A549 (cell line): ENCODE measurements at regions not wholly inside any gene's neighbourhood (a gene's known extent, or its start where the extent isn't known, plus 50 kb on each side); places are given as distances from the start of the nearest gene placed in this dataset.

Source experiments
- CTCF ChIP-seq: fragments of >200 bp; sonication (Bioruptor Twin); formaldehyde crosslinking; IDR thresholded peaks from 3 replicates; pipeline ENCODE4 v1.5.1; 2016
- EP300 ChIP-seq, 2 experiments: fragments of >200 bp; sonication (Bioruptor Twin); formaldehyde crosslinking; IDR thresholded peaks; 2 replicates in 1 of 2; 3 replicates in 1 of 2; pipeline ENCODE4 v1.6.1; 2016 to 2017
- JUNB ChIP-seq: fragments of >200 bp; sonication (Bioruptor Twin); formaldehyde crosslinking; IDR thresholded peaks from 2 replicates; pipeline ENCODE4 v1.6.1; 2016
- POLR2A ChIP-seq: IDR thresholded peaks from 2 replicates; pipeline ENCODE4 v1.6.1; 2012; ENCODE audit warnings: mild to moderate bottlenecking, low read length
- POLR2AphosphoS2 ChIP-seq: conservative IDR thresholded peaks from 2 replicates; pipeline ENCODE4 v1.6.1; 2012; ENCODE audit warnings: low read length, improper control_type of control experiment, inconsistent platforms
- RCOR1 ChIP-seq: fragments of 150-350 bp; IDR thresholded peaks from 2 replicates; pipeline ENCODE4 v1.6.1; 2014; ENCODE audit warnings: antibody characterized with exemption, low read length, low read depth

DNA sequence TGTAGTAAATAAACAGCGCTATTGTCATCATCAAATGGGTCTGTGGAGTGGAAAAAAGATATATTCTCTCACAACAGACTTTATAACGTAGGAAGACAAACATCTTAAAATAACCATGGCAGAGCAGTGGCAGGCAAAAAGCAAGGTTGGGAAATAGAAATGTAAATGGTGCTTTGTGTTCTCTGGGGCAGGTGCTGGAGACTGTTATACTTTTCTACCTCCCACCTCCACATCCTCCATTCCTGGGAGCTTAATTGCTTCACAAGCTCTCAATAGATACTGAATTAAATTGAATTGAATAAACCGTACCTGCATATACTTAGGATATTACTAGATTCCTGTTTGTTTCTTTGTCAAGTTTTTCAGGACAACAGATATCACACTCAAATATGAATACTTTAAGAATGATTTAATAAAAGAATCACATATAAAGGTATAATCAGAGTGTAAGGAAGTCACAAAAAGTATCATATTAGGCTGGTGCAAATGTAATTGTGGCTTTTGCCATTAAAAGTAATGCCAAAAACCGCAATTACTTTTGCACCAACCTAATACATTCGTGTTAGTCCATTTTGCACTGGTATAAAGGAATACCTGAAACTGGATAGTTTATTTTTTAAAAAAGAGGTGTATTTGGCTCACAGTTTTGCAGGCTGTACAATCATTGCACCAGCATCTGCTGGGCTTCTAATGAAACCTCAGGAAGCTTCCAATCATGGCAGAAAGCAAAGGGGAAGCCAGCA is 367.3 kb downstream of the GRIA2 start:
- TF ChIP-seq POLR2AphosphoS2, result no peak
- no peak for TF ChIP-seq CTCF
- no peak for TF ChIP-seq RCOR1
- TF ChIP-seq JUNB, result no peak
- TF ChIP-seq EP300 (IDR thresholded peaks at IDR 0.05), result no peak
- no peak for TF ChIP-seq POLR2A
